GM23248 (cell line): ENCODE measurements at regions not wholly inside any gene's neighbourhood (a gene's known extent, or its start where the extent isn't known, plus 50 kb on each side); places are given as distances from the start of the nearest gene placed in this dataset.
"Not testable (repeated sequence)": the region's sequence is repeated elsewhere in the genome, so short reads cannot be mapped to it uniquely, and the experiment has no call there.

Experiments used
- DNase-seq: peaks from one replicate; pipeline ENCODE4 v3.0.0-alpha.2; 2015
- H2AFZ ChIP-seq: fragments of 200-600 bp; sonication (generic); 2 replicates; pipeline ENCODE4 v1.6.1; 2016; ENCODE audit warnings: antibody characterized with exemption
- H3F3A ChIP-seq: fragments of 200-600 bp; sonication (generic); 2 replicates; pipeline ENCODE4 v1.6.1; 2016; ENCODE audit warnings: mild to moderate bottlenecking, antibody characterized with exemption, mixed run types; ENCODE audit not compliant: insufficient read depth
- H3K27ac ChIP-seq: fragments of 200-600 bp; sonication (generic); 2 replicates; pipeline ENCODE4 v1.5.1; 2016; ENCODE audit warnings: mild to moderate bottlenecking
- H3K27me3 ChIP-seq: fragments of 200-600 bp; sonication (generic); replicated peaks from 2 replicates; pipeline ENCODE4 v1.6.1; 2016; ENCODE audit warnings: mild to moderate bottlenecking; ENCODE audit not compliant: insufficient read depth
- H3K36me3 ChIP-seq: fragments of 200-600 bp; sonication (generic); 2 replicates; pipeline ENCODE4 v1.6.1; 2016; ENCODE audit warnings: low read depth, mild to moderate bottlenecking
- H3K4me1 ChIP-seq: fragments of 200-600 bp; sonication (generic); 2 replicates; pipeline ENCODE4 v1.6.1; 2016; ENCODE audit warnings: mild to moderate bottlenecking; ENCODE audit not compliant: insufficient read depth
- H3K4me2 ChIP-seq: fragments of 200-600 bp; sonication (generic); one replicate; pipeline ENCODE4 v1.6.1; 2016; ENCODE audit warnings: mild to moderate bottlenecking; ENCODE audit not compliant: unreplicated experiment
- H3K4me3 ChIP-seq: fragments of 200-600 bp; sonication (generic); 2 replicates; pipeline ENCODE4 v1.5.1; 2016; ENCODE audit warnings: mild to moderate bottlenecking
- H3K79me2 ChIP-seq: fragments of 200-600 bp; sonication (generic); 2 replicates; pipeline ENCODE4 v1.6.1; 2016; ENCODE audit warnings: mild to moderate bottlenecking; ENCODE audit not compliant: insufficient read depth
- H3K9ac ChIP-seq: fragments of 200-600 bp; sonication (generic); 2 replicates; pipeline ENCODE4 v1.6.1; 2016; ENCODE audit warnings: mild to moderate bottlenecking
- H3K9me2 ChIP-seq: fragments of 200-600 bp; sonication (generic); 2 replicates; pipeline ENCODE4 v1.6.1; 2016; ENCODE audit warnings: mixed run types, mild to moderate bottlenecking, moderate library complexity; ENCODE audit not compliant: insufficient read depth
- H3K9me3 ChIP-seq: fragments of 200-600 bp; sonication (generic); one replicate; pipeline ENCODE4 v1.6.1; 2017; ENCODE audit warnings: low read depth
- H4K20me1 ChIP-seq: fragments of 200-600 bp; sonication (generic); 2 replicates; pipeline ENCODE4 v1.6.0; 2016; ENCODE audit not compliant: insufficient read depth
- EZH2 ChIP-seq: fragments of 200-600 bp; sonication (generic); IDR thresholded peaks from 2 replicates; pipeline ENCODE4 v1.6.1; 2018; ENCODE audit warnings: antibody characterized with exemption, mild to moderate bottlenecking; ENCODE audit not compliant: insufficient read depth, poor library complexity, severe bottlenecking
- EZH2phosphoT487 ChIP-seq: fragments of 200-600 bp; sonication (generic); IDR thresholded peaks from 2 replicates; pipeline ENCODE4 v1.6.1; 2018; ENCODE audit warnings: antibody characterized with exemption, moderate library complexity, mild to moderate bottlenecking, low read depth; ENCODE audit not compliant: insufficient read depth
- WGBS, 2 experiments: methylation state at CpG; one replicate each; pipeline ENCODE4 v1.1.6; 2015 to 2017; ENCODE audit warnings: low lambda C conversion rate in 2 of 2, low coverage in 1 of 2; ENCODE audit errors: missing lambda C conversion rate in 2 of 2; 5-methylcytosine and 5-hydroxymethylcytosine counted together
- in situ Hi-C: fragments of 300-500 bp; cut with MboI; formaldehyde crosslinking; loops from 2 replicates; pipeline ENCODE4 v1.15.0; 2020

GRCh38 chrX:3526071-3526470 lies 179.6 kb upstream of the MXRA5 start:
- Histone ChIP-seq H3K4me3 (peak overlapping the region; percentile 59), H3K9me2 (no peaks in the 10 kb centered on the region), H3K36me3 (no peaks in the 10 kb centered on the region), H3K27ac (peak overlapping the region; percentile 98), H3K9ac (peak overlapping the region; percentile 82), H2AFZ (no peak overlapping the region), H3K27me3 (no peaks in the 10 kb centered on the region), H3K9me3 (no peaks in the 10 kb centered on the region), H3K79me2 (no peaks in the 10 kb centered on the region), H4K20me1 (no peaks in the 10 kb centered on the region), H3K4me2 (peak overlapping the region; percentile 61), H3K4me1 (peaks cover 48% of the 10 kb centered on the region), H3F3A (peaks cover 42% of the 10 kb centered on the region)
- in situ Hi-C loops: loop anchor here (25.0 kb wide), 1 partner anchor 189 kb away; the partner anchor contains the start of gene MXRA5
- 0 to 1% methylated on average over 5 of the region's 5 CpGs for WGBS, 2 experiments
- DNase-seq: peak; percentile 74
- TF ChIP-seq EZH2phosphoT487 (no peak), EZH2 (no peak)

GRCh38 chrX:3522101-3522650 lies 175.7 kb upstream of the MXRA5 start:
- Histone ChIP-seq H3K9ac (peak overlapping the region; percentile 85), H2AFZ (no peak overlapping the region), H3K27ac (peak overlapping the region; percentile 99), H3K79me2 (no peaks in the 10 kb centered on the region), H3K4me1 (peaks cover 69% of the 10 kb centered on the region), H3K4me2 (peak overlapping the region; percentile 74), H3F3A (peaks cover 70% of the 10 kb centered on the region), H3K36me3 (no peaks in the 10 kb centered on the region), H4K20me1 (no peaks in the 10 kb centered on the region), H3K4me3 (no peak overlapping the region), H3K9me2 (no peaks in the 10 kb centered on the region), H3K9me3 (no peaks in the 10 kb centered on the region), H3K27me3 (no peaks in the 10 kb centered on the region)
- in situ Hi-C loops: no loop called here
- DNase-seq: peak; percentile 81
- WGBS, 2 experiments: 0% methylated on average over 4 of the region's 4 CpGs
- TF ChIP-seq EZH2phosphoT487: no peak

GRCh38 chrX:3521396-3521795 lies 174.9 kb upstream of the MXRA5 start:
- peak overlapping the region; percentile 99 for H3K27ac ChIP-seq
- H3K9me3 ChIP-seq: no peaks in the 10 kb centered on the region
- peak overlapping the region; percentile 74 for H3K4me2 ChIP-seq
- in situ Hi-C loops: no loop called here
- H2AFZ ChIP-seq: no peak overlapping the region
- 0% methylated on average over 3 of the region's 3 CpGs for WGBS, 2 experiments
- H3K4me3 ChIP-seq: no peak overlapping the region
- peaks cover 64% of the 10 kb centered on the region for H3F3A ChIP-seq
- no peaks in the 10 kb centered on the region for H3K36me3 ChIP-seq
- H3K9ac ChIP-seq: peak overlapping the region; percentile 85
- no peaks in the 10 kb centered on the region for H4K20me1 ChIP-seq
- no peaks in the 10 kb centered on the region for H3K27me3 ChIP-seq
- TF ChIP-seq EZH2: no peak
- TF ChIP-seq EZH2phosphoT487: no peak
- peaks cover 69% of the 10 kb centered on the region for H3K4me1 ChIP-seq
- DNase-seq: peak; percentile 45
- H3K79me2 ChIP-seq: no peaks in the 10 kb centered on the region
- H3K9me2 ChIP-seq: no peaks in the 10 kb centered on the region

DNA sequence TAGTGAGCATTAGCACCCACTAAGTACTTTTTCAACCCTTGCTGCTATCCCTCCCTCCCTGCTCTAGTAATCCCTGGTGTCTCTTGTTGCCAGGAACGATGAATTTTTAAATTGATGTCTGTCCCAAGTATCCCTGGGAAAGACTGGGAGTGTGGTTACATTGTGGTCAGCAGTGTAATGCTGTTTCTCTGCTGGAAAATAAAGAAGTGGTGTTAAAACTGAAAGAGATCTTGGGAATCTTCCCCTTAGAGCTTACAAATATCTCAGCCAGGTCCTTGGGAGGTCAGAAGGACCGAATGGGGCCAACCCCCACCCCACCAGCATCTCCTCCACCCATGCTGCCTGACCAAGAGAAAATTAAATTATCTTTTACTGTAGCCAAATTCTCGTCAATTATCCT lies 174.5 kb upstream of the MXRA5 start:
- Histone ChIP-seq H2AFZ (no peak overlapping the region), H3K4me1 (peaks cover 68% of the 10 kb centered on the region), H3K9me3 (no peaks in the 10 kb centered on the region), H3K9ac (peak overlapping the region; percentile 85), H3K4me2 (peak overlapping the region; percentile 74), H3F3A (peaks cover 59% of the 10 kb centered on the region), H3K79me2 (no peaks in the 10 kb centered on the region), H3K27me3 (no peaks in the 10 kb centered on the region), H4K20me1 (no peaks in the 10 kb centered on the region), H3K27ac (peak overlapping the region; percentile 99), H3K9me2 (no peaks in the 10 kb centered on the region), H3K36me3 (no peaks in the 10 kb centered on the region), H3K4me3 (no peak overlapping the region)
- no peak for TF ChIP-seq EZH2
- TF ChIP-seq EZH2phosphoT487: no peak
- WGBS, 2 experiments: 4 to 20% methylated on average over 1 to 3 of the region's 3 CpGs
- DNase-seq: peak; percentile 35
- in situ Hi-C loops: no loop called here

GRCh38 chrX:3520458-3520857 lies 174.0 kb upstream of the MXRA5 start:
- Histone ChIP-seq H3K9me3 (no peaks in the 10 kb centered on the region), H3F3A (peaks cover 59% of the 10 kb centered on the region), H3K4me3 (peak overlapping the region; percentile 64; the same call in 1 of the 2 replicates), H3K4me2 (no peak overlapping the region), H3K9me2 (no peaks in the 10 kb centered on the region), H2AFZ (no peak overlapping the region), H4K20me1 (no peaks in the 10 kb centered on the region), H3K36me3 (no peaks in the 10 kb centered on the region), H3K27ac (peak overlapping the region; percentile 99), H3K9ac (peak overlapping the region; percentile 85), H3K79me2 (no peaks in the 10 kb centered on the region), H3K4me1 (peaks cover 67% of the 10 kb centered on the region), H3K27me3 (no peaks in the 10 kb centered on the region)
- peak; percentile 59 for DNase-seq
- TF ChIP-seq EZH2phosphoT487: no peak
- TF ChIP-seq EZH2: no peak
- in situ Hi-C loops: no loop called here
- WGBS, 2 experiments: 25 to 29% methylated on average over 2 to 3 of the region's 3 CpGs

DNA sequence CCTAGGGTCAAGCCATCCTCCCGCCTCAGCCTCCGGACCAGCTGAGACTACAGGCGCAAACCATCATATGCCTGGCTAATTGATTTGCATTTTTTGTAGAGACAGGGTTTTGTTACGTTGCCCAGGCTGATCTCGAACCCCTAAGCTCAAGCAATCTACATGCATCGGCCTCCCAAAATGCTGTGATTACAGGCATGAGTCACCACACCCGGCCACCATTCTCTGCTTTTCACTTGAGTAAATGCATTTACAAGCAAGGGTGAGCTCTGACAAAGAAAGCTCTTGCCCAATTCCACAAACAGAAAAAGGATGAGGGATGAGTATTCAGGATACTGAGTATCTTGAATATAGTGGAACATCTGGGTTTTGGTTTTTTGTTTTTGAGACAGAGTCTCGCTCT lies 172.9 kb upstream of the MXRA5 start:
- WGBS, 2 experiments: 0 to 10% methylated on average over 4 to 7 of the region's 8 CpGs
- Histone ChIP-seq H3F3A (peaks cover 59% of the 10 kb centered on the region), H3K27ac (peak overlapping the region; percentile 99), H3K4me2 (peak overlapping the region; percentile 37), H3K4me1 (peaks cover 74% of the 10 kb centered on the region), H3K4me3 (peak overlapping the region; percentile 64), H3K9ac (peak overlapping the region; percentile 85)
- peak; percentile 80 for DNase-seq
- H2AFZ ChIP-seq, H3K36me3 ChIP-seq, H3K9me2 ChIP-seq, H3K9me3 ChIP-seq, H4K20me1 ChIP-seq, in situ Hi-C loops, H3K27me3 ChIP-seq, H3K79me2 ChIP-seq: not testable (repeated sequence)
